Activated naive CD8-positive, alpha-beta T cell (primary cell): ENCODE measurements at regions not wholly inside any gene's neighbourhood (a gene's known extent, or its start where the extent isn't known, plus 50 kb on each side); places are given as distances from the start of the nearest gene placed in this dataset.

Experiments used
- H3K27ac Mint-ChIP-seq: one replicate; pipeline ENCODE4 v1.8.0; 2021; ENCODE audit warnings: mixed read lengths
- H3K27me3 Mint-ChIP-seq: one replicate; pipeline ENCODE4 v1.8.0; 2021; ENCODE audit warnings: mixed read lengths
- H3K36me3 Mint-ChIP-seq: one replicate; pipeline ENCODE4 v1.8.0; 2021; ENCODE audit warnings: mixed read lengths
- H3K4me1 Mint-ChIP-seq: one replicate; pipeline ENCODE4 v1.8.0; 2021; ENCODE audit warnings: low read depth, mixed read lengths
- H3K4me3 Mint-ChIP-seq: one replicate; pipeline ENCODE4 v1.8.0; 2021; ENCODE audit warnings: mild to moderate bottlenecking, mixed read lengths
- H3K9me3 Mint-ChIP-seq: one replicate; pipeline ENCODE4 v1.8.0; 2021; ENCODE audit warnings: low read depth, mixed read lengths

DNA sequence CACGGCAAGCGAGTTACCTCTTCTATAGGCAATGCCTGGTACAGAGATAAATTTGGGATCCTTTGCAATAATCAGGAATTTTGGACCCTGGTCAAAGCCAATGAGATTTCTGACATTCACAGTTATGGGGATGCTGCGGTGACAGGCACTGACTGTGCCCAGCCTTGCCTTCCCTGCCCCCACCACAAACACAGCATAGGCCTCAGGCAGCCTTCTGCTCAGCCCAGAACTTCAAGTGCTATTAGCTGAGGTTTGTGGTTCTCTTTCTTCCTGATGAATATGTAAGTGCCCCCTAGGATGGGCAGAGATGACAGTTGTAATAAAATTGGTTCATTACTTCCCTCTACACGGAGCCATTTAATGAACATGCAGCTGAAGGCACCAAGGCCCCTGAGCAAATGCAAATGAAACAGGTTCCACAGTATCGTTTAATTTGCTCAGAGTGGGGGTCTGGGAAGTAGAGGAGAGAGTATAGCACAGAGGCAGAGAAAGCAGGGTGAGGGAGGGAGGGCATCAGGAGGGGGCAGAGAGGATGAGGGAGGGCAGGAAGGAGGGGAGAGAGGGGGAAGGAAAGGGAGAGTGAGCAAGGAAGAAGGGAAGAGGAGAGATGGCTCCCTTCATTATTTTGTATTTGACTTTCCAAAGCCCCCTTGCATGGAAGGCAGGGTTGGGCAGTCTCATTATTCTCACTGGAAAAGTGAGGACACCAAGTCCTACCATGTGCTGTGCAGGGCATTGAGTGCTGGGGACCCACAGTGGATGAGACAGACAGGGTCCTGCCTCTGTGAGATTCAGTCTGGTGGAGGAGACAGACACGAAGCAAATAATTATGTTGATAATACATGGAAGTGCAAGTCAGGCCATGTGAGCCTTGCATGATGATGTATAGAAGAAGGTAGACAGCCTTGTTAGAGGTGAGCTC, 513.0 kb downstream of the PTPRU start:
- Mint-ChIP-seq H3K27ac (no peak overlapping the region), H3K4me3 (no peak overlapping the region), H3K27me3 (peaks cover 3% of the 10 kb centered on the region), H3K9me3 (no peaks in the 10 kb centered on the region), H3K4me1 (no peaks in the 10 kb centered on the region), H3K36me3 (no peaks in the 10 kb centered on the region)

DNA sequence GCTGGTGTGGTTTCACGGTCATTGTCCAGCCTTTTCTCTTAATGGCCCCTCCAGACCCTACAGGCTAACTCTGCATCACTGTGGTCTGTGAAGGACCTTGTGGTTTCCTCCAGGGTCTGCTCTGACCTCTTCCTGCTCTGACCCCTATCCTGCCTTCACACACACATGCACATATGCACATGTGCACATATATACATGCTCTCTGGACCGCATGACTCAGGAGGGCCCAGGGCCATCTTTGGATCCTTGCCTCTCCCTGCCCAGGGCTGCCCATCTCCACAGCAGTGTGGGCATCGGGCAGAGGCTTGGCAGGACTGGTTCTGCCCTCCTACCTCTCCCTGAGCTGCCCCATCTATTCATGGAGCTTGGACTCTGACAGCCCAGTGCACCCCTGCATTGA, 510.9 kb downstream of the PTPRU start:
- Mint-ChIP-seq H3K27ac (no peak overlapping the region), H3K4me3 (no peak overlapping the region), H3K27me3 (peaks cover 9% of the 10 kb centered on the region), H3K4me1 (no peaks in the 10 kb centered on the region), H3K36me3 (no peaks in the 10 kb centered on the region), H3K9me3 (no peaks in the 10 kb centered on the region)

DNA sequence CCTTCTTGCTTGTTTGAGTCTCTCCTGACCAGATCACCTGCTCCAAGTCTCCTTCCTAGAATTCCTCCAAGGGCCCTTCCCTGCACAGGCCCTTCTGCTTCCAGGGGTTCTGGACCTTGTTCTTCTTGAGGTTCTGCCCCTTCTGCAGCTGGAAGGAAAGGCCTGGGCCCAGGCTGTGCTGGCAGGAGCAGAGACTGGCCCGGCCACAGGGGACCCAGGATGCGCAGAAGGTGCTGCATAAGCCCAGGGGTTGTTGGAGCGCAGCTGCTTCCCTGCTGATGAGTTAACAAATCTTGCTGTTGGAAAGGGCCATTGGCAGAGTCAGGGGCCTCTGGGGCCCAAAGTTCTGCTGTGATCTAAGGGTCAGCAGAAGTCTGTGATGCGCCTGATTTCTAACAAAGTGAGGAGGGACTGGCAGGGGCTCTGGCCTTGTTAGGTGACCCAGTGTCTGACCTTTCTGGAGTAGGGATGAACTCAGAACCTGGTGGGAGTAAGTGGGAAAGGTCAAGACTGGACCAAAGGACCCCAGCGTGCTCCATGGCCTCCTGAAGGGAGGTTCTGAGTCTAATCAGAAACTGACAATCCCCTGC, 509.8 kb downstream of the PTPRU start:
- Mint-ChIP-seq H3K4me3 (no peak overlapping the region), H3K4me1 (no peaks in the 10 kb centered on the region), H3K9me3 (no peaks in the 10 kb centered on the region), H3K36me3 (no peaks in the 10 kb centered on the region), H3K27ac (no peak overlapping the region), H3K27me3 (peaks cover 9% of the 10 kb centered on the region)

DNA sequence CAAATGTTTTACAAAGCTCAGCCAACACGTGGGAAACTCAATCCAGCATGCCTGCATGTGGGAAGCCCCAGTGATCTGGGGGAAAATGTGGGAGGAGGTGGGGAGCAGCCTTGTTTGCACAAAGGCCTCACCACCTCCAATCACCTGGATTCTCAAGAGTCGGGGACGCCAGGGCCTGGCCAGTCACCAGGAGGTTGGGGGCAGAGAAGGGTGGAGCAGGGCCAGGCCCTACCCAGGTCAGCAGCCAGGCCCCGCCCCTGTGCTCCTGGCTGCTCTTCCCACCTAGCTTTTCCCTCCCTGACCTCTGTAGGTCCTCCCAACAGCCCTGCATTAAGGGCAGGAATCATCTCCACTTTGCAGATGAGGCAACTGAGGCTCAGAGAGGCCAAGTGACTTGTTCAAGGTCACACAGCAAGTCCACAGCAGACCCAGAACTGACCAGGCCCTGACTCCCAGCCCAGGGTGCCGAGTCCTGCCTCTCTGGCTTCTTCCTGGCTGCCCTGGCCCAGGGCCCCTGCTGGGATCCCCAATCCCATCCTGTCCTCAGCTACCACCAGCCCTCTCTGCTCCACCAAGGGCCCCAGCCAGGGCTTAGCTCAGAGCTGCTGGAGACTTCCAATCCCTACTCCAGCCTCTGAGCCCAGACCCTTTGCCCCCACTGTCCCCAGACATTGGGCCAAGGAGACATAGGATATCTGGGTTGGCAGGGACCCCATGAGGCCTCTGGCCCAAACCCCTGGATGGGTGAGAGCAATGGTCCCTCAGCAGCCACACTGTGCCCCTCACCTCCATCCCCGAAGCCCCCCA, 508.6 kb downstream of the PTPRU start:
- H3K27ac Mint-ChIP-seq = no peak overlapping the region
- H3K9me3 Mint-ChIP-seq = no peaks in the 10 kb centered on the region
- H3K4me3 Mint-ChIP-seq = no peak overlapping the region
- no peaks in the 10 kb centered on the region for H3K36me3 Mint-ChIP-seq
- peaks cover 9% of the 10 kb centered on the region for H3K27me3 Mint-ChIP-seq
- no peaks in the 10 kb centered on the region for H3K4me1 Mint-ChIP-seq

DNA sequence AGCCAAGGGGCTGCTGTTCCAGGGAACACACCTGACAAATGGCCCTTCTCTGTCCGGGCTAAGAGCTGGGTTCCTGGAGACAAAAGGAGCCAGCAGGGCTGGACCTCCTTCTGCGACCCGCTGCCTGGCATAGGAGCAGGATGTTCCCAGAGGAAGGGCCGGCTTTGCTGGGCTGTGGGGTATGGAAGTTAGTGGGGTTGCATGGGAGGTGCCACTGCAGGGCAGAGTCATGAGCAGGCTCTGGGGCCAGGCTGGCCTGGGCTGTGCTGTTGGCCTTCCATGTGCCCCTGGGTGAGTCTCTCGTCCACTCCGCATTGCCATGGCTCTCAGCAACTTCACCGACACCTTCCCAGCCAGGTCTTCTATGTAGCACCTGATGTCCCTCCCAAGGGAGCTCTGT, 507.6 kb downstream of the PTPRU start:
- Mint-ChIP-seq H3K4me3 (no peak overlapping the region), H3K36me3 (no peaks in the 10 kb centered on the region), H3K9me3 (no peaks in the 10 kb centered on the region), H3K27me3 (peaks cover 12% of the 10 kb centered on the region), H3K27ac (no peak overlapping the region), H3K4me1 (no peaks in the 10 kb centered on the region)

DNA sequence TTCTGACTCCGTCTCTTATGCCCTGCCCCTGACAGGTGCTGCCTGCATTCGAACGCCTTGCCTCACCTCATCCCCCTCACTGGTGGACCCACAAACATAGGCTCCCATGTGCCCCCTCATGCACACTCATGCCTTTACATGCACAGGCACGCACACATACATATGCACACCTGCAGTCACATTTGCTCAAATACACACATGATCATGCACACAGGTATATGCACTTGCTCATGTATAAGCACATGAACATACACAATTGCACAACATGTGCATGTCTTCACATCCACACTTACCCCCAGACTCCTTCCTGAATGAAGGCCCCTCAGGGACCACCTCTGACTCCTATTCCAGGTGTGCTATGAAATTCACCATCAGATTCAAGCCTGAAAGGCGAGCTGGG, 506.9 kb downstream of the PTPRU start:
- Mint-ChIP-seq H3K27ac (no peak overlapping the region), H3K4me1 (no peaks in the 10 kb centered on the region), H3K27me3 (peaks cover 12% of the 10 kb centered on the region), H3K36me3 (no peaks in the 10 kb centered on the region), H3K9me3 (no peaks in the 10 kb centered on the region), H3K4me3 (no peak overlapping the region)

DNA sequence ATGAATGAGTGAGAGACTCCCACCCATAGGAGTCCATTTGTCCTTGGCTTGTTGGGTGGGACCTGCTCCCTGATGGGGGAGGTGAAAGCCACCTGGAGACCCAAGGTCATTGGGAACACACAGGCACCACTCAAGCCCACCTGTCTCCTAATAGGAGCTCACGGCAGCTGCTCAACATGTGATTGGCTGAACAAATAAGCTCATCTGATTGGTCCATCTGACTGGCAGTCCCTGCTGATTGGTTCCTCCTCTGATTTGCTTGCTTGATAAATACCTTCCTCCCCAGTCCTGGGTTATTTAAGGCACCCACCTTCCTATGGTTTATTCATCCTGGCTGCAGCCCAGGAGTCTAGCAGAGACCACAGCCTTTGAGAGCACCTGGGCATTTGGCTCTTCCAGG, 502.9 kb downstream of the PTPRU start:
- no peaks in the 10 kb centered on the region for H3K36me3 Mint-ChIP-seq
- H3K9me3 Mint-ChIP-seq = no peaks in the 10 kb centered on the region
- H3K27me3 Mint-ChIP-seq = peaks cover 14% of the 10 kb centered on the region
- no peaks in the 10 kb centered on the region for H3K4me1 Mint-ChIP-seq
- no peak overlapping the region for H3K27ac Mint-ChIP-seq
- H3K4me3 Mint-ChIP-seq = no peak overlapping the region

DNA sequence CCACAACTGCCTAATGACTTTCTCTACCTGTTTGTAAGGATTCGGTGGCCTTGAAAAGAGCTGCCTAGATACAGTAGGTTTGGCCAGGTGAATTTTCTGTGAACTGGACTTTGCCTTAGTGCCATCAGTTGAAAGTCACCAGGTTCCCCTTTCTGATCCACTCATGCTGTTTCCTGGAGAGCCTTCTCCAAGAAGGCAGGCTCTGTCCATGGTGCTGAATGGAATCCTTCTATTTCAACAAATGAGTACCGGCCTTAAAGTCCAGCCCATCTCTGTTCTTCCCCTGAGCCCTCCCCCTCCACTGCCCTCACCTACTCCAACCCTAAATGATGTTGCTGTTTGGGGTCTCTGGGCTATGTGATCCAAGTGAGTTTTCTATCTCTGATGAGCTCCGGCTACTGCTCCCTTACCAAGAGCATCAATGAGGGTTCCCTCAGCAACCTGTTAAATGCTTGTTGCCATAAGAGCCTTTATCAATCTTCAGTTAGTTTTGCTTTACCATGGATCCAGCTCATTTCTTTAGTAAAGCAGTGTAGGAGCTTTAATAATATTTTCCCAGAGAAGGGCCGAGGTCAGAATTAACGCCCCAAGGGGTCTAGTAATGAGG, 500.4 kb downstream of the PTPRU start:
- Mint-ChIP-seq H3K4me3 (no peak overlapping the region), H3K36me3 (no peaks in the 10 kb centered on the region), H3K27ac (no peak overlapping the region), H3K4me1 (no peaks in the 10 kb centered on the region), H3K27me3 (peaks cover 11% of the 10 kb centered on the region), H3K9me3 (no peaks in the 10 kb centered on the region)

DNA sequence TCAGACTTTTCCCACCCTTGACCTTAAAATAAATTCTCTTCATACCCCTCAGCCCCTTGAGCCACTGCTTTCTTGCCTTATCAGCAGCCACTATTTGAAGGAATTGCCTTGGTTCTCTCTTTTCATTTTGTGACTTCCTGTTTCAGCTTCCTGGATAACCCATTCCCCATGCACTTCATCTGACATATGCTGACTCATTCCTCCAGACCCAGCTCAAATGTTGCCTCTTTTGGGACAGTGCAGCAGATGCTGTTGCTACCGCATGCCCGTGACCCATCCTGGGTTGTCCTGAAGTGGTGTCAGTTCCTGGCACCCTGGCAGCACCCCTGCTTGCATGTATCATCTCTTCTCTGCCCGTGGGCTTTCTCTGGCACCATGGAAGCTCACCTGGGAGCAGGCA, 496.1 kb downstream of the PTPRU start:
- Mint-ChIP-seq H3K36me3 (no peaks in the 10 kb centered on the region), H3K27ac (no peak overlapping the region), H3K27me3 (peaks cover 7% of the 10 kb centered on the region), H3K4me1 (no peaks in the 10 kb centered on the region), H3K9me3 (no peaks in the 10 kb centered on the region), H3K4me3 (no peak overlapping the region)

DNA sequence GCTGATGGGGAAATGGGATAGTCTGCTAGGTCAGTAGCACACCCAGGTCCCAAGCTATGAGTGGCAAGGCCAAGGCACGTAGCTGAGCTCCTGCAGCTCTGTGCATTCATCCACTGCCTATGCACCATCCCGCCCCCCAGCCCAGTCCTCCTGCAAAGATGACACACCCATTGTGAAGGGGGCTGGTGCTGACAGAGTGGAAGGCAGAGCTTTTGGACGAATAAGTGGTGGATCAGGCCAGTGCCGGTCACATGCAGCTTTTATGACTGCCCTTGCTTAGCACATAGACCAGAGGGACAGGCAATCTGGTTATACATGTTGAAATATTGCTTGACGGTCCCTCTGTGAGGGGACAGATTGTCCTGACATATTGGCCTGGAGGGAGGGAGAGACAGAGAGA, 494.3 kb downstream of the PTPRU start:
- Mint-ChIP-seq H3K4me3 (no peak overlapping the region), H3K27me3 (peaks cover 5% of the 10 kb centered on the region), H3K36me3 (no peaks in the 10 kb centered on the region), H3K27ac (no peak overlapping the region), H3K9me3 (no peaks in the 10 kb centered on the region), H3K4me1 (no peaks in the 10 kb centered on the region)

DNA sequence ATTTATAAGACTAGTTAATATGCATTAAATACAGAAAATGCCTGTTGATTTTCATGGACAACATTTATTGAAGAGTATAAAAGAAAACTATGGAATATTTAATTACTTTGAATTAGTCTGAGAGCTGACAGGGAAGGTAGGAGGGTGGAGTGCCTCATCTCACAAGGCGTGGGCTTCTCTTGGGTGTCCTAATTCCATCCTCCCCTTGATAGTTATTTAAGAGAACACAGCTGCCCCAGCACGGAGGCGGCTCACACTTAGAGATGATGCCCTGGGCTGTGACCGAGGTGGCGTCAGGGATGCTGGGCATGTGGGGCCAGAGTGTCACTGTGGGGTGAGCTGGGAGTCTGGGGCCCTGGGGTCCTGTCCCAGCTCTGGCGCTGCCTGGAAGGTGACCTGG, 493.0 kb downstream of the PTPRU start:
- no peak overlapping the region for H3K27ac Mint-ChIP-seq

DNA sequence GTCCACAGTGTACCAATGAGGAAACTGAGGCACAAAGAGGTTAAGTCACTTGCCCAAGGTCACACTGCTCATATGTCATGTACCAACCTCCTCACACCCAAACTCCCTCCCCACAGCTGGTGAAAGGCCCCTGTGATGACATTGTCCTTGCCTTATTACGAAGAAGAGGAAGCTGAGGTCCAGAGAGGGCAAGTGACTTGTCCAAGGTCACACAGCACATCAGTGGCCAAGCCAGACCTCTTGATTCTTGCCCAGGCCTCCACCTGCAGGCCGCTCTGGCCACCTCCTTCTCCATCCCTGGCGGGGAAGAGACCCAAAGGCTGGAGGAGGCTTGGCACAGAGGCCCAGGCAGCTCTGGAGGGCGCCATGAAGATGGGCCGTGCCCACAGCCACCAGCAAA, 492.4 kb downstream of the PTPRU start:
- Mint-ChIP-seq H3K36me3 (no peaks in the 10 kb centered on the region), H3K4me1 (no peaks in the 10 kb centered on the region), H3K9me3 (no peaks in the 10 kb centered on the region), H3K4me3 (no peak overlapping the region), H3K27ac (no peak overlapping the region), H3K27me3 (peaks cover 5% of the 10 kb centered on the region)

More for the DNA sequence above, 493.0 kb downstream of the PTPRU start:
- no peak overlapping the region for H3K4me3 Mint-ChIP-seq
- no peaks in the 10 kb centered on the region for H3K36me3 Mint-ChIP-seq
- H3K9me3 Mint-ChIP-seq = no peaks in the 10 kb centered on the region
- peaks cover 5% of the 10 kb centered on the region for H3K27me3 Mint-ChIP-seq
- no peaks in the 10 kb centered on the region for H3K4me1 Mint-ChIP-seq

DNA sequence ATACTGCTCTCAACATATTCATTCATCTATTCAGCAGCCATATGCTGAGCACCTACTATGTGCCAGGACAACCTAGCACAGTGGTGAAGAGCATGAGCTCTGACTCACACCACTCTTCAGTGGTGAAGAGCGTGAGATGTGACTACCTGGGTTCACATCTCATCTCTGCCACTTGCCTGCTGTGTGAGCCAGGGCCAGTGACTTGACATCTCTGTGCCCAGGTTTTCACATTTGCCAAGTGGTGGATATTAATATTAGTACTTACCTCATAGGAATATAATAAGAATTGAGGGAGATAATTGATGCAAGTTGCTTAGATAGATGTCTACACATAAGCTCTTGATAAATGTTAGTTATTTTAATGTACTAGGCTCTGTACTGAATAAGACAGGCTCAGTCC, 488.9 kb downstream of the PTPRU start:
- no peaks in the 10 kb centered on the region for H3K9me3 Mint-ChIP-seq
- H3K36me3 Mint-ChIP-seq = no peaks in the 10 kb centered on the region
- no peaks in the 10 kb centered on the region for H3K4me1 Mint-ChIP-seq
- H3K27me3 Mint-ChIP-seq = peaks cover 8% of the 10 kb centered on the region
- no peak overlapping the region for H3K27ac Mint-ChIP-seq
- H3K4me3 Mint-ChIP-seq = no peak overlapping the region

DNA sequence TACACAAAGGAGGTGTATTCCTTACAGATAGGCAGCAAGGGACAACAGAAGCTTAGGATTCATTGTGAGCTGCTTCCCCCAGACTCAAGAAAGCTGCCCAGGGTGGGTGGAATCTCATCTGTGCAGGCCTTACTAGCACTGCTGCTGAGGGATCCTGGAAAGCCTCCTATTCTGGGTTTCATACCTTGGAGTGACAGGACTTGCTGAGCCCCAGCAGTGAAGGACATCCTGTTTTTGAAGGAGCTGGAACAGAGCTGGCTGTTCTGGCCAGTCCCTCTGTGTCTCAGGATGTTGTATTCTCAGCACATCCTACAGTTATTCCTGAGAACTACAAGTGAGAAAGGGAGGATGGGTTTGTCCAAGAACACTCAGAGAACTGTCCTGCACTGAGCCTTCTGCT, 486.3 kb downstream of the PTPRU start:
- Mint-ChIP-seq H3K36me3 (no peaks in the 10 kb centered on the region), H3K27me3 (peaks cover 21% of the 10 kb centered on the region), H3K9me3 (peaks cover 9% of the 10 kb centered on the region), H3K27ac (no peak overlapping the region), H3K4me3 (no peak overlapping the region), H3K4me1 (no peaks in the 10 kb centered on the region)

DNA sequence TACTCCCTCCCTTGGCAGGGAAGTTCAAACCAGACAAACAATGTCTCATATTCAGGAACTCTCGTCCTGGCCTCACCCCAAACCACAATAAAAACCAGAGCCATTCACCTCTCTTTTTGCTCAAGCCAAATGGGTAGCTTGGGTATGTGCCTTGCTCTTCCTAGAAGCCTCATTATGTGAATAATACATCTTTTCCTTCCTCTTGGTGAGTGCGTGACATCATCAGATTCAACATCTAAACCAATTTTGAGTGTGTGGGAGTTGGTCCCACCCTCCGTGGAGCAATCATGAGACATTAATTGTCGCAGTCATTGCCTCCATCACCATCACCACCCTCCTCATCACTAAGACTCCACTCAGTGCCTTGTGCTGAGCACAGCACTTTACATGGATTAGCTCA, 482.9 kb downstream of the PTPRU start:
- no peak overlapping the region for H3K27ac Mint-ChIP-seq
- peaks cover 21% of the 10 kb centered on the region for H3K27me3 Mint-ChIP-seq
- H3K9me3 Mint-ChIP-seq = peaks cover 9% of the 10 kb centered on the region
- H3K36me3 Mint-ChIP-seq = no peaks in the 10 kb centered on the region
- H3K4me3 Mint-ChIP-seq = no peak overlapping the region
- H3K4me1 Mint-ChIP-seq = no peaks in the 10 kb centered on the region
